COR-L47 (cell line): ENCODE measurements at regions not wholly inside any gene's neighbourhood (a gene's known extent, or its start where the extent isn't known, plus 50 kb on each side); places are given as distances from the start of the nearest gene placed in this dataset.

Experiments
- DNase-seq: peaks from one replicate; lab custom pipeline; 2025; lab: John Stamatoyannopoulos, UW

GRCh38 chr5:21181609-21182125 lies 1193.7 kb upstream of the CDH18 start:
- no peak for DNase-seq

GRCh38 chr5:21173526-21173925 lies 1185.5 kb upstream of the CDH18 start:
- no peak for DNase-seq

- no peak for DNase-seq
Measured at GRCh38 chr5:21173036-21173435, 1185.0 kb upstream of the CDH18 start.

GRCh38 chr5:21171038-21171437 lies 1183.0 kb upstream of the CDH18 start:
- no peak for DNase-seq

- no peak for DNase-seq
Measured at GRCh38 chr5:21168557-21168956, 1180.6 kb upstream of the CDH18 start.

GRCh38 chr5:21165344-21165743 lies 1177.3 kb upstream of the CDH18 start:
- DNase-seq: no peak

GRCh38 chr5:21164425-21164824 lies 1176.4 kb upstream of the CDH18 start:
- DNase-seq: no peak

GRCh38 chr5:21159510-21160059 lies 1171.6 kb upstream of the CDH18 start:
- DNase-seq: no peak

GRCh38 chr5:21154526-21154925 lies 1166.5 kb upstream of the CDH18 start:
- DNase-seq: no peak

GRCh38 chr5:21152611-21153010 lies 1164.6 kb upstream of the CDH18 start:
- no peak for DNase-seq

- no peak for DNase-seq
Measured at GRCh38 chr5:21145376-21145775, 1157.4 kb upstream of the CDH18 start.

GRCh38 chr5:21143686-21144085 lies 1155.7 kb upstream of the CDH18 start:
- DNase-seq: no peak

GRCh38 chr5:21142791-21143190 lies 1154.8 kb upstream of the CDH18 start:
- no peak for DNase-seq

- no peak for DNase-seq
Measured at GRCh38 chr5:21140987-21141386, 1153.0 kb upstream of the CDH18 start.

GRCh38 chr5:21126236-21126635 lies 1138.2 kb upstream of the CDH18 start:
- no peak for DNase-seq

- no peak for DNase-seq
Measured at GRCh38 chr5:21125238-21125983, 1137.4 kb upstream of the CDH18 start.

- no peak for DNase-seq
Measured at GRCh38 chr5:21121213-21121612, 1133.2 kb upstream of the CDH18 start.

- no peak for DNase-seq
Measured at GRCh38 chr5:21097661-21098060, 1109.7 kb upstream of the CDH18 start.

- no peak for DNase-seq
Measured at GRCh38 chr5:21094619-21095018, 1106.6 kb upstream of the CDH18 start.

GRCh38 chr5:21087766-21088165 lies 1099.8 kb upstream of the CDH18 start:
- DNase-seq: no peak

GRCh38 chr5:21085791-21086190 lies 1097.8 kb upstream of the CDH18 start:
- DNase-seq: no peak

GRCh38 chr5:21071986-21072385 lies 1084.0 kb upstream of the CDH18 start:
- no peak for DNase-seq

GRCh38 chr5:21071421-21071820 lies 1083.4 kb upstream of the CDH18 start:
- DNase-seq: no peak

- DNase-seq: no peak
Measured at GRCh38 chr5:21070858-21071257, 1082.9 kb upstream of the CDH18 start.
